Activated CD8-positive, alpha-beta memory T cell treated with anti-CD3 and anti-CD28 coated beads for 24 hours (primary cell): ENCODE measurements at regions not wholly inside any gene's neighbourhood (a gene's known extent, or its start where the extent isn't known, plus 50 kb on each side); places are given as distances from the start of the nearest gene placed in this dataset.

Experiments used
- DNase-seq: peaks from one replicate; pipeline ENCODE4 v3.0.0-alpha.2; 2020

DNA sequence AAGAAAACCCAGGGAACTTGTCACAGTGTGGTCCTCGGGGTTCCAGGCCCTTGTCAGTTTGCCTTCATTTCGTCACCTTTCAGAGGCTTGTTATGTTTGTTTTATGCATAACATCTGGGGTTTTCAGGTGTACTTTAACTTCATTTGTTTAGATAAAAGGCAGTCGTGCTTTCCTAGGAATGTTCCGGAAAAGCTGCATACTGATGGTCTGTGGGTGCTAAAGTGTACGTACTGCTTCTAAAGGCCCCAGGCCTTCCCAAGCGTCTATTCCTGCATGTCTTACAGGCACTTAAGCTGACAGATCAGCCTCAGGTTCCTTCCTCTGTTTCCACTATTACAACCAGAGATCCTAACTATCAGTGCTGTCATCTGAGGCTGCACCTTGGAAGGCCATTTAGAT, 95.6 kb upstream of the ANKH start:
- DNase-seq, result no peak

- DNase-seq, result no peak
Observed at GRCh38 chr5:14965815-14966214, 94.2 kb upstream of the ANKH start.

DNA sequence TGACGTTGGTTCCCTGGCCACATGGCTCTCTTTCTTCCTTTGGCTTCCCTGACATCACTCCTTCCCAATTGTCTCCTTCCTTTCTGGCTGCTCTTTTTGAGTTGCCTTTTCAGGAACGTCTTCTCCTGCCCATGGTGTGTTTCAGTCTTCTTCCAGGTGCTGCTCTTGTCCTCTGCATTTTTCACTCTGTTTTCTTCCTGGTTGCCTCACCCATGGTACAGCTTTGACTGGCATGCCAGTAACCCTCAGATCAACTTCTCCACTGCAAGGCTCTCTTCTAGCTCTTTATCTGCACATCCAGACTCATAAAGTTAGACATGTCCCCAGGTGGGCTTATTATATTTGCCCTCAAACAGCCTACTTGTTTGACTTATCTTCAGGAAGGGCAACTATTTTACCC, 91.0 kb upstream of the ANKH start:
- no peak for DNase-seq

DNA sequence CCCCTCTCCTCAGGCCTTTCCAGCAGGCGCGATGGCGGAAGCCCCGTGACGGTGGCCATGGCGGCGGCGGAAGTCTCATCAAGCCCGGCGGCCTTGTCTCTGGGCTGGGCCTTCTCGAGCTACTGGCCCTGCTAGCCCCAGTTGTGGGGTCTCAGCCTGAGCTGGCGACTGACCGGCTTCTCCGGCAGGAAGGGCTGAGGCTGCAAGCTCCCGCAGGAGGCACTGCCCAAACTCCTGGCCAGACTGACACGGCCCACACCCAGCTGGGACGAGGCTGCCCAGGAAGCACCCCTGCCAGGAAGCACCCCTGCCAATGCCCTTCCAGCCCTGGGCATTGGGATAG, 88.5 kb upstream of the ANKH start:
- DNase-seq, result no peak

- no peak for DNase-seq
Observed at GRCh38 chr5:14959399-14960119, 88.0 kb upstream of the ANKH start.

DNA sequence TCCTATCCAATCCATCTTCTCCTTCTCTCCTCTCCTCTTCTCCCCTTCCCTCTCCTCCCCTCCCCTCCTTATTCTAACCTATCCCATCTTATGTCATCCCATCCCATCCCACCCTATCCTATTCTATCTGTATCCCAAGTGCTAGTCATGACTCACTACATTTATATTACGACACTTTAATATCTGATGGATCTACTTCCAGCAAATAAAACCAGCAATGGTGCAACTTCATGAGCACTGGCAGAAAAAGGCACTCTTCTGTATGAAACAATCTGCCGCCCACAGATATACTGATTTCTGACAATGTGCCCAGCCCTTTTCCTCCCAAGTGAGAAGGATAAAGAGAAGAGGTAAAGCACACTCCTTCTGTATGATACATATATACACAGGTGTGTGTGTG, 86.6 kb upstream of the ANKH start:
- DNase-seq, result no peak

DNA sequence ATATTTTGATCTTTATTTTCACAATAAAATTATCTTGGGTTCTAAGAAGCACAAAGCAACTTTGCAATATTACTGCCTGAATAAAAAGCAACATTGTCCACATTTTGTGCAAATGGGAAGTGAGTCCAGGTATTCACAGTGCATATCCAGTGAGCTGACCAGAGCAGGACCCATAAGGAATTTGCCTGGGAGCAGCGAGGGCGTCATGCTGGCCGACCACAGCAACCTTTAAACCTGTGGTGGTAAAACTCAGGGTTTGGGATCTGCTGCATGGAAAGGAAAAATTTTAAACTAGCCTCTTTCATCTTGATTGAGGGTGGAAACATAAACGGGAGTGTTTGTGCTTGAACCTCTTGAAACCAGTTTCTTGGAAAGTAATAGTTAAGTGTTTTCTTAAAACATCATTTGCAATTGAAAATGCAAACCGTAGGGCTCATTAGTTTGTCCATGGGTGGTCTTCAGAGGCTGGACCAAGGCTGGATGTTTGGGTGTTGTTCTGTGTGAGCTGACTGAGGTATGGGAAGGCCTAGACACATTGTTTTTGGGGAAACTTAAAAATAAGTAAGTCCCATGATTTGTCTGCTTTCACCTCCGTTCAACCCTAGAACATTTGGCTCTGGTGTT, 85.0 kb upstream of the ANKH start:
- DNase-seq, result no peak

DNA sequence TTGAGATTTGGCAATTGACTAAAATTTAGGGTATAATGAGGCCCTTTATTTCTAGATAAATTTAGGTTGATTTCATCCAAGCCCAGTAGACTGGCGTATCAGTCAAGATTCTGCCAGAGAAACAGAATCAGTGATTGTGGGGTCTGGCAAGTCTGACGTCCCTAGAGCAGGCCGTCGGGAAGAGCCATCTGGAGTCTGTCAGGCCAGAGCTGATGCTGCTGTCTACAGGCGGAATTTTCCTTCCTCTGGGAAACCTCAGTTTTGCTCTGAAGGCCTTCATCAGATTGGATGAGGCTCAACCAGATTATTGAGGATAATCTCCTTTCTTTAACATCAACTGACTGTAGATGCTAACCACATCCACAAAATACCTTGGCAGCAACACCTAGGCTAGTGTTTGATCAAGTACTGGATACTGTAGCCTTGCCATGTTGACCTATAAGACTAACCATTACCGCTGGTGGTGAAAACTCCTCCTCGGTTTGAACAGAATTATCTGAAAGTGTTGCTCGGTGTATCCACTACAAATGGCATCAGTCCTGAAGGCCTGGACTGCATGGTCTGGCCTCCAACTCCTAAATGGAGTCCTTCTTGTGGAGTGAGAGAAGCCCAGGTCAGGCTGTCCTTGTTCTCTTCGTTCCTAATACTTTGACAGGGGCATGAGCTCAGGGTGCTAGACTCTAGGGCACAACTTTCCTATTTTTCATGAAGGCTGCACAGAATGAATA, 83.2 kb upstream of the ANKH start:
- no peak for DNase-seq

DNA sequence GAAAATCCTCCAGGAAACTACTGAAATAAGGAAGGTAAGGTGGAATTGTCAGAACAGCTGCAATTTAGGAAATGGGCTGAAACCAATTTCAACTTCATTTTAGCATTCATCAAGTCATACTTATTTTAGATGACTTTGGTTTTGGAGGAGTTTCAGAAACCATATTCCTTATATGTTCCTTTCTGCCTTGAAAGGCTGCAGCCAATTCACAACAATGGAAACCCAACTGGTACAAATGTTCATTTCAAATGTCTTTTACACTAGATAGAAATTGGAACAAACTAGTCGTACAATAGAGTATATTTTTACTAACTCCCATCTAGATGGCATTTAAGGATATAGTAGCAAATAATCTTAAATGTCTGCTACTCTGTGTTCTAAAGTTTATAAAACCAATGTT, 82.6 kb upstream of the ANKH start:
- no peak for DNase-seq

GRCh38 chr5:14953075-14953607, 81.6 kb upstream of the ANKH start:
- no peak for DNase-seq

DNA sequence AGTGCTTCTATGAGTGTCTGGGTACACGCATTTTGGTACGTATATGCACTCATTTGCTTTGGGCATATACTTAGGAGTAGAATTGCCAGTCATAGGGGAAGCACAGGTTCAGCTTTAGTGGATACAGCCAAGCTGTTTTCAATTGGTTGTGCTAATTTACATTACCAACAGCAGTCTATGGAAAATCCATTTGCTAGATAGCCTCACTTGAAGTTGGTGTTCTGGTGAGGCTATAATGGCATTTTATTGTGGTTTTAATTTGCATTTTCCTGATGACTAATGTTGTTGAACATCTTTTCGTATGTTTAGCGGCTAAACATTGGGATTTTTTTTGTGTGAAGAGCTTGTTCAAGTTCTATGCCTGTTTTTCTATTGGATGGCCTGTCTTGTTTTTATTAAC, 76.8 kb upstream of the ANKH start:
- DNase-seq, result no peak

DNA sequence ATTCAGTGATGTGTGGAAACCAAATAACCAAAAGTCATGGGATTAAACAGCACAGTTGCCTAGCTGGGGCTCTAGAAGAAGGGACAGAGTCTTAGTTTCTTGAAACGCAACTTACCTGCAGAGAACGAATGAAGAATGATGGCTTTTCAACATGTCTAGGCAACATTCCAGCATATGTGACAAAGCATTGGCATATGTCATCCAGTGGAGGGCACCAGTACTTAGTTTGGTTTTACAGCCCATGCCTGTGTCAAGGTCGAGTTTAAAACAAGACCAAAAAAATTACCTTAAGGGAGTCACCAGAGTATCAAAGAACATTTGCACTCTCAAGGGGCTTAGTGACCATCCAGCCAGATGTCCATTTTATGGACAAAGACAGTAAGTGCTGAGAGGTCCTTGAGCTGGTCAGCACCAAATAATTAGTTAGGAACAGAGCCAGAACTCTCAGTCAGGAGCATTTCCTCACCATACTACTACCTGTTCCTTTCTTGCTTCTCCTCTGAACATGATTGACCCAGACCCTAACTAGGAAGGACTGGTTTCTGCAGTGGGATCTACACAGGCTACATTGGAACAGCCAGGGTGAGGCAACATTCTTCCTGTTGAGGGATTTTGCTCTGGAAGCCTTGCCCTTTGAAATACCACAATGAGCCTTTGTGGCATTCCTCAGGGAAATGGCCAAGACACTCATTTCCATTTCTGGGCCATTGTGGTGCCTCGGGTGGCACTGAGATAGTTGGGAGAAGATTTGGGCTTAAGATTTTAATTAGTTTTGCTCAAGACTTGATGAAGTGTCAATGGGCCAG, 75.4 kb upstream of the ANKH start:
- DNase-seq, result no peak

DNA sequence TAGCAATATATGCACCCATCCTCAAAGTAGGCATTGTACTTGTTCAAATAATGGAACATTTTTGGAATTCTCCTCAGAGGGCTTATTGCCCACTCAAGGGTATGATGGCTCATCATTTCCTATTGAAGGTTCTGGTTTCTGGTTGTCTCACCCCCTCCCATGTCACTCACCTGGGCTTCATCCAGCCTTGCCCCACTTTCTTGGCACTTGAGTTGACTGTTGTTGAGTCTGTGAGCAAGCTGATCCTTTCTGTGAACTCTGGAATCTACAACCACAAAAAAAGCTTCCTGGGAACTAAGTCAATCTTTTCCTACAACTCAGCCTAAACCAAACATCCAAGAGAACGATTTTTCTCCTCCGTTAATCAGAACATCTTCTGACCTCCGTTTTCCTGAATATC, 73.9 kb upstream of the ANKH start:
- DNase-seq, result no peak

GRCh38 chr5:14944996-14945395, 73.4 kb upstream of the ANKH start:
- no peak for DNase-seq

DNA sequence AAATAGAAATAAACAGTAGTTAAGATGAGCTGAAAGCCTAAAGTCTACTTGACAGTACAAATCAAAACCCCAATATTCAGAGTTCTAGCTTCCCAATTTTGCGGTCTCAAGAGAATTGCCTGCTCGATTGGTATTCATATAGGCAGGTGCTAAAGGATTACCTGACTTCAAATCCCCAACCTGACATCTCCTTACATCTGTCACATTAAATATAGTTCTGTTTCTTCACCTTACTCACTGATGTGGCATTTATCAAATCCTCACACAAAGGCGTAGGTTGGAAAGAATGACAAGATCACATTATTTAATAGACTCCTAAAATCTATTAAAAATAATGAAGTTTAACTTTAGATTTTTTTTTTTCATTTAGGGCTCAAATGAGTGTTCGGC, 72.8 kb upstream of the ANKH start:
- no peak for DNase-seq

DNA sequence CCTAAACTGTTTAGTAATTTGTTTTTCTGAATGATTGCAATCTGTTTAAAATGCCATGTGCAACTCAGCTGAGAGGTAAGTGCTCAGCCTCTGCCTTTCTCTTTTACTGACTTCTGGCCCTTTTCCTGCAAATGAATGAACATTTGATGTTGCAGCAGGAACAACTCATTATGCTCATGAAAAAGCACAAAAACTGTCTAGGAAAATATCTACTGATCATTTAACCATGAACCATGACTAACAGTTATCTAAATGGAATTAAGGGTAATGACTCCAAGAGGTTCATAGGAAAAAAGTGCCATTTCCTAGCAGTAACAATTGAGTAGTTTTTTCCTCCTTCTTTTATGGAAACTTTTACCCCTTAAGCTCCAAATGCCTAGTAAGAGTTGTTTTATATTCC, 70.6 kb upstream of the ANKH start:
- DNase-seq, result no peak

GRCh38 chr5:14937254-14937653, 65.7 kb upstream of the ANKH start:
- no peak for DNase-seq

- no peak for DNase-seq
Observed at GRCh38 chr5:14936588-14936987, 65.0 kb upstream of the ANKH start.

- DNase-seq, result no peak
Observed at GRCh38 chr5:14935341-14935740, 63.8 kb upstream of the ANKH start.

- no peak for DNase-seq
Observed at GRCh38 chr5:14932902-14933469, 61.4 kb upstream of the ANKH start.

GRCh38 chr5:14930486-14930885, 58.9 kb upstream of the ANKH start:
- DNase-seq, result no peak

DNA sequence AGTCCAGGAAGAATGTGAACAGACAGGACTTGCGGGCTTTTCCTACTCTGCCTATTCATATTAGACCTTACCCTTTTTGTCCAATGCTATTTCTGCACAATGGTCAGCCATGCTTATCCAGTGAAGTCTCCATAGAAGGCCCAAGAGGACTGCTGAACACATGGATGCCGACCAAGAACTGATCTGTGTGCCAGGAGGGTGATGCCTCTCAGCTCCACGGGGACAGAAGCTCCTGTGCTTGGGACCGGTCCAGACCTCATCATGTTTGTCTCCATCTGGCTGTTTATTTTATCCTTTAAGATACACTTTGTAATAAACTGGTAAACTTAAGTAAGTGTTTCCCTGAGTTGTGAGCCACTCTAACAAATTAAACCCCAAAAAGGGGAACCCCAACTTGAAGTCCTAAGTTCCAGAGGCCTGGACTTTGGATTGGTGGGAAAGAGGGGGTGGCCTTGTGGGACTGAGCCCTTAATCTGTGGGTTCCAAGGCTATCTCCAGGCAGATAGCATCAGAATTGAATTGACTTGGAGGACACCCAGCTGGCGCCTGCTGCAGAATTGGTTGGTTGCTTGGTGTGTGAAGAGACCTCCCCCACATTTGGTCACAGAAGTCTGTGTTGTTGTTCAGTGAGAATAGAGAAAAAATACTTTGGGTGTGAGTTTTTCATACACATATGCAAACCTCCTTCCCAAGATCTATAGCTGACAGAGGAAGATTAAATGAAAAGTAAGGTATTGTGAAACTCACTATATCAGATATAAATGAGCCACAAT, 57.9 kb upstream of the ANKH start:
- no peak for DNase-seq
